ENCODE measurements at regions not wholly inside any gene's neighbourhood (a gene's known extent, or its start where the extent isn't known, plus 50 kb on each side); places are given as distances from the start of the nearest gene placed in this dataset.

DNA sequence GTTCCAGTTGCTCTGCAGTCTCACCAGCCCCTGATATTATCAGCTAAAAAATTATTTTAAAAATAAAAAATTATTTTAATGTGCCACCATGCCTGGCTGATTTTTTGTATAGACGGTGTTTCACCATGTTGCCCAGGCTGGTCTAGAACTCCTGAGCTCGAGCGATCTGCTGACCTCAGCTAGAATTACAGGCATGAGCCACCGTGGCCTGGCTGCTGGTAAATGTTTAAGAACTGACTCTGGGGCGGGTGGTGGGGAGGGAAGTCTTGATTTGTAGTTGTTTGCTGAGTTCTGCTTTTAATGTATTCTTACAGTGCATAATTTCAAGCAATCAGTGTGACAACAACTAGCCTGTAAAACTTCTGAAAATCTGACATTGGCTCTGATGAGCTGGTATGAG lies 120.9 kb upstream of the PLET1 start:
- H3K4me1 ChIP-seq, result no peaks in the 10 kb centered on the region
- TF ChIP-seq, protein P1, sequence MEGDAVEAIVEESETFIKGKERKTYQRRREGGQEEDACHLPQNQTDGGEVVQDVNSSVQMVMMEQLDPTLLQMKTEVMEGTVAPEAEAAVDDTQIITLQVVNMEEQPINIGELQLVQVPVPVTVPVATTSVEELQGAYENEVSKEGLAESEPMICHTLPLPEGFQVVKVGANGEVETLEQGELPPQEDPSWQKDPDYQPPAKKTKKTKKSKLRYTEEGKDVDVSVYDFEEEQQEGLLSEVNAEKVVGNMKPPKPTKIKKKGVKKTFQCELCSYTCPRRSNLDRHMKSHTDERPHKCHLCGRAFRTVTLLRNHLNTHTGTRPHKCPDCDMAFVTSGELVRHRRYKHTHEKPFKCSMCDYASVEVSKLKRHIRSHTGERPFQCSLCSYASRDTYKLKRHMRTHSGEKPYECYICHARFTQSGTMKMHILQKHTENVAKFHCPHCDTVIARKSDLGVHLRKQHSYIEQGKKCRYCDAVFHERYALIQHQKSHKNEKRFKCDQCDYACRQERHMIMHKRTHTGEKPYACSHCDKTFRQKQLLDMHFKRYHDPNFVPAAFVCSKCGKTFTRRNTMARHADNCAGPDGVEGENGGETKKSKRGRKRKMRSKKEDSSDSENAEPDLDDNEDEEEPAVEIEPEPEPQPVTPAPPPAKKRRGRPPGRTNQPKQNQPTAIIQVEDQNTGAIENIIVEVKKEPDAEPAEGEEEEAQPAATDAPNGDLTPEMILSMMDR (IDR thresholded peaks at IDR 0.05), result no peak
- TF ChIP-seq POLR2A (IDR thresholded peaks at IDR 0.05), result no peak
- H3K27me3 ChIP-seq, result no peaks in the 10 kb centered on the region
- intact Hi-C loops (cut with DNase I; ENCODE audit: low total_unique reads), result no loop called here
- no peaks in the 10 kb centered on the region for H3K36me3 ChIP-seq
- no peak overlapping the region for H3K27ac ChIP-seq
- no peak overlapping the region for H3K4me3 ChIP-seq
- no peaks in the 10 kb centered on the region for H3K9me3 ChIP-seq
- DNase-seq, result no peak

DNA sequence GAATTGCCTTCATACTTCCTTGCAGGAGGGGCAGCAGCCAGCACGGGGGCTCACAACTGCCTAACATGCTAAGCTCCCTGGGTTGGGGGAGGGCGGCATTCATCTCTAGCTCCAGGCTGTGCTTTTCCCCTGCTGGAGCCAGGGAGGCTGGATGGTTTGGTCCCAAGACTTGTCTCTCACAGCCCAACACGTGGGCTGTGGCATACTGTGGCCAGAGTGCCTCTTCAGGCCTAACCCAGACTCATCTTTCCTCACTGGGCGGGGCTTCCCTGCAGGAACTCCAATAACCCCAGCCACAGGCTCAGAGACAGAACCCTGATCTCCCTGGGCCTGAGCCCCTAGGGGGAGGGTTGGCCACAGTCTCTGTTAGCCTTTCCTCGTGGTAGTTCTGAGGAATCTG lies 121.9 kb upstream of the PLET1 start:
- intact Hi-C loops (cut with DNase I; ENCODE audit: low total_unique reads), result no loop called here
- DNase-seq, result no peak
- Histone ChIP-seq H3K9me3 (no peaks in the 10 kb centered on the region), H3K36me3 (no peaks in the 10 kb centered on the region), H3K4me3 (no peak overlapping the region), H3K27ac (no peak overlapping the region), H3K4me1 (no peaks in the 10 kb centered on the region), H3K27me3 (no peaks in the 10 kb centered on the region)
- TF ChIP-seq, protein P1 (IDR thresholded peaks at IDR 0.05), result no peak
- no peak for TF ChIP-seq POLR2A (IDR thresholded peaks at IDR 0.05)

DNA sequence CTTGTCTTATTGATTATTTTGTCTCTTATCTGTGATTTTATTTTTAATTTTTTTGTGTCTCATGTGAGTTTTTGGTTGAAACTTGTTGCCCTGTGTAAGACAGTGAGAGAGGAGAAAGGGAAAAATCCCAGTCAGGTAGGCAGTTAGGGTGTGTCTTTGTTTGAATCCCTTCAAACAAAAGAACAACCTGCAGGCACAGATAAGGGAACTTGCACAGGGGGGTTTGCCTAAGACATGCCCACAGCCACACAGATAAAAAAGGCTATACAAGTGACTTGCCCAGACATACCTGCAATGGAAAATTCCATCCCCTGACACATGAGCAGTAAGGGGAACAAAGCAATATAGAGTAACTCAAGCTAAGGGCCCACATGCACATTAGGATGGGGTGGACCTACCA lies 127.8 kb upstream of the PLET1 start:
- TF ChIP-seq POLR2A (IDR thresholded peaks at IDR 0.05), result no peak
- TF ChIP-seq, protein P1 (IDR thresholded peaks at IDR 0.05), result no peak
- no peak overlapping the region for H3K27ac ChIP-seq
- intact Hi-C loops (cut with DNase I; ENCODE audit: low total_unique reads), result no loop called here
- H3K36me3 ChIP-seq, result no peaks in the 10 kb centered on the region
- H3K4me1 ChIP-seq, result no peaks in the 10 kb centered on the region
- H3K4me3 ChIP-seq, result no peak overlapping the region
- H3K27me3 ChIP-seq, result no peaks in the 10 kb centered on the region
- no peaks in the 10 kb centered on the region for H3K9me3 ChIP-seq
- no peak for DNase-seq

DNA sequence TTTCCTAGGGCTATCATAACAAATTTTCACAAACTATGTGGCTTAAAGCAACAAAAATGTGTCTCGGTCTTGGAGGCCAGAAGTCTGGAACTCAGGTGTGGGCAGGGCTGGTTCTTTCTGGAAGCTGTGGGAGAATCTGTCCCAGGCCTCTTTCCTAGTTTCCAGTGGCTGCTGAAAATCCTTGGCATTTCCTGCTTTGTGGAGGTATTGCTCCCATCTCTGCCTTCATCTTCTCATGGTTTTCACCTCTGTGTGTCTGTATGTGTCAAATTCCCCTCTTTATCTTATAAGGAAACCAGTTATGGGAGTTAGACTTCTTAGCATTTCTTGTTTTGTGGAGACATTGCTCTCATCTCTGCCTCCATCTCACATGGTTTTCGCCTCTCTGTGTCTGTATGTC lies 130.4 kb upstream of the PLET1 start:
- Histone ChIP-seq H3K27ac (no peak overlapping the region), H3K4me1 (no peaks in the 10 kb centered on the region), H3K36me3 (no peaks in the 10 kb centered on the region), H3K9me3 (no peaks in the 10 kb centered on the region), H3K4me3 (no peak overlapping the region), H3K27me3 (no peaks in the 10 kb centered on the region)
- DNase-seq, result no peak
- TF ChIP-seq, protein P1 (IDR thresholded peaks at IDR 0.05), result no peak
- no peak for TF ChIP-seq POLR2A (IDR thresholded peaks at IDR 0.05)
- intact Hi-C loops (cut with DNase I; ENCODE audit: low total_unique reads), result no loop called here

DNA sequence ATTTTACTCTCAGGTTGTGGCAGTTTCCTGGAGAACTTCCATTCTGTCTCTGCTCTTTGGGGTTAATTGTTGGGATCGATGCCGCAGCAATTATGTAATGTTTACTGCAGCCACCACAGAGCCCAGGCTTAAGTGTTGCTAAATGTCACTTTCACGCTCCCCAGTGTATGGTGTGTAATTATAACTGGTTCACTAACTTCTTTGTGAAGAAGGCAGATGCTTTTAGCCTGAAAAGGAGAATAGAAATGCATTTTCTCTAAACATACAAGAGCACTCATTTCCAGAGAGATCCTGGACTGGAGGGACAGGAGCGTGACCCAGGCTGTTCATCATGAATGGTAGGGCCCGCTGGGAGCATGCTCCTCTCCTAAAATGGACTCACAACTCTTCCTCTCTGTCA lies 132.2 kb upstream of the PLET1 start:
- no peaks in the 10 kb centered on the region for H3K4me1 ChIP-seq
- no peak for DNase-seq
- TF ChIP-seq POLR2A (IDR thresholded peaks at IDR 0.05), result no peak
- TF ChIP-seq, protein P1 (IDR thresholded peaks at IDR 0.05), result no peak

More for the DNA sequence above, 132.2 kb upstream of the PLET1 start:
- no peaks in the 10 kb centered on the region for H3K27me3 ChIP-seq
- H3K9me3 ChIP-seq, result no peaks in the 10 kb centered on the region
- no peak overlapping the region for H3K4me3 ChIP-seq
- H3K36me3 ChIP-seq, result no peaks in the 10 kb centered on the region
- intact Hi-C loops (cut with DNase I; ENCODE audit: low total_unique reads), result no loop called here
- no peak overlapping the region for H3K27ac ChIP-seq
